ENCODE measurements at regions not wholly inside any gene's neighbourhood (a gene's known extent, or its start where the extent isn't known, plus 50 kb on each side); places are given as distances from the start of the nearest gene placed in this dataset.

- TF ChIP-seq CTCF (IDR thresholded peaks at IDR 0.05) = no peak
- no peak for TF ChIP-seq POLR2A (IDR thresholded peaks at IDR 0.05)
- no peak for TF ChIP-seq EP300 (IDR thresholded peaks at IDR 0.05)
- no peak for TF ChIP-seq POLR2AphosphoS5 (IDR thresholded peaks at IDR 0.05)
Measured at GRCh38 chr16:26857371-26857770, 209.4 kb upstream of the C16orf82 start.

All from upper lobe of left lung (tissue), 4 donors.